ENCODE measurements at regions not wholly inside any gene's neighbourhood (a gene's known extent, or its start where the extent isn't known, plus 50 kb on each side); places are given as distances from the start of the nearest gene placed in this dataset.

- DNase-seq (ENCODE audit: low spot score): no peak
These were observed 150.4 kb upstream of the RAI14 start for GRCh38 chr5:34505731-34506130.

- DNase-seq (ENCODE audit: low spot score): no peak
These were observed 148.2 kb upstream of the RAI14 start for GRCh38 chr5:34507933-34508332.

- DNase-seq (ENCODE audit: low spot score): no peak
These were observed 146.7 kb upstream of the RAI14 start for GRCh38 chr5:34509392-34509791.

GRCh38 chr5:34510002-34510401, 146.1 kb upstream of the RAI14 start:
- no peak for DNase-seq (ENCODE audit: low spot score)

- DNase-seq (ENCODE audit: low spot score): no peak
These were observed 145.1 kb upstream of the RAI14 start for GRCh38 chr5:34511063-34511462.

GRCh38 chr5:34511481-34511880, 144.6 kb upstream of the RAI14 start:
- no peak for DNase-seq (ENCODE audit: low spot score)

GRCh38 chr5:34511915-34512314, 144.2 kb upstream of the RAI14 start:
- DNase-seq (ENCODE audit: low spot score): no peak

- no peak for DNase-seq (ENCODE audit: low spot score)
These were observed 140.0 kb upstream of the RAI14 start for GRCh38 chr5:34516166-34516565.

GRCh38 chr5:34516686-34517085, 139.4 kb upstream of the RAI14 start:
- DNase-seq (ENCODE audit: low spot score): no peak

- no peak for DNase-seq (ENCODE audit: low spot score)
These were observed 138.9 kb upstream of the RAI14 start for GRCh38 chr5:34517249-34517648.

- DNase-seq (ENCODE audit: low spot score): no peak
These were observed 136.5 kb upstream of the RAI14 start for GRCh38 chr5:34519489-34520220.

- DNase-seq (ENCODE audit: low spot score): no peak
These were observed 134.4 kb upstream of the RAI14 start for GRCh38 chr5:34521628-34522290.

GRCh38 chr5:34522599-34523386, 133.3 kb upstream of the RAI14 start:
- DNase-seq (ENCODE audit: low spot score): peak; percentile 79

- no peak for DNase-seq (ENCODE audit: low spot score)
These were observed 132.8 kb upstream of the RAI14 start for GRCh38 chr5:34523387-34523726.

- no peak for DNase-seq (ENCODE audit: low spot score)
These were observed 132.0 kb upstream of the RAI14 start for GRCh38 chr5:34524123-34524522.

GRCh38 chr5:34525761-34526160, 130.4 kb upstream of the RAI14 start:
- DNase-seq (ENCODE audit: low spot score): no peak

GRCh38 chr5:34526682-34527305, 129.3 kb upstream of the RAI14 start:
- no peak for DNase-seq (ENCODE audit: low spot score)

- no peak for DNase-seq (ENCODE audit: low spot score)
These were observed 126.4 kb upstream of the RAI14 start for GRCh38 chr5:34529581-34530331.

GRCh38 chr5:34530637-34531036, 125.5 kb upstream of the RAI14 start:
- no peak for DNase-seq (ENCODE audit: low spot score)

GRCh38 chr5:34531751-34532360, 124.3 kb upstream of the RAI14 start:
- no peak for DNase-seq (ENCODE audit: low spot score)

All from ureter (tissue), 1 donor.